GM23338 (cell line): ENCODE measurements at regions not wholly inside any gene's neighbourhood (a gene's known extent, or its start where the extent isn't known, plus 50 kb on each side); places are given as distances from the start of the nearest gene placed in this dataset.

Source experiments
- CREB1 ChIP-seq: fragments of 250-450 bp; sonication (Bioruptor Pico); IDR thresholded peaks from 2 replicates; pipeline ENCODE4 v1.5.0; 2020; ENCODE audit warnings: low read depth, mild to moderate bottlenecking, moderate library complexity
- CTCF ChIP-seq, 2 experiments: fragments of 200-600 bp in 1 of 2; sonication (generic) in 1 of 2; conservative IDR thresholded peaks; 2 replicates each; pipeline versions ENCODE4 v1.5.1 to v1.6.1; 2016 to 2017; ENCODE audit warnings: antibody characterized with exemption in 2 of 2, low read depth in 2 of 2, mild to moderate bottlenecking in 2 of 2, moderate library complexity in 1 of 2
- ETS1 ChIP-seq: IDR thresholded peaks from 2 replicates; pipeline ENCODE4 v1.6.1; 2016; ENCODE audit warnings: antibody characterized with exemption
- EZH2 ChIP-seq: fragments of 200-600 bp; sonication (generic); IDR thresholded peaks from one replicate; pipeline ENCODE4 v1.8.0; 2017; ENCODE audit warnings: antibody characterized with exemption, mild to moderate bottlenecking, low read depth; ENCODE audit not compliant: unreplicated experiment
- EZH2phosphoT487 ChIP-seq: fragments of 200-600 bp; sonication (generic); IDR thresholded peaks from one replicate; pipeline ENCODE4 v1.8.1; 2018; ENCODE audit warnings: antibody characterized with exemption; ENCODE audit not compliant: unreplicated experiment
- JUNB ChIP-seq: IDR thresholded peaks from one replicate; pipeline ENCODE4 v1.6.1; 2016; ENCODE audit warnings: antibody characterized with exemption; ENCODE audit not compliant: unreplicated experiment
- NANOG ChIP-seq: IDR thresholded peaks from 2 replicates; pipeline ENCODE4 v1.6.1; 2016; ENCODE audit warnings: antibody characterized with exemption, borderline replicate concordance
- POLR2AphosphoS5 ChIP-seq: IDR thresholded peaks from 2 replicates; pipeline ENCODE4 v1.6.1; 2016; ENCODE audit warnings: antibody characterized with exemption, low read depth
- REST ChIP-seq: IDR thresholded peaks from one replicate; pipeline ENCODE4 v1.6.1; 2018; ENCODE audit warnings: antibody characterized with exemption; ENCODE audit not compliant: unreplicated experiment
- STAT1 ChIP-seq: IDR thresholded peaks from one replicate; pipeline ENCODE4 v1.6.1; 2016; ENCODE audit warnings: antibody characterized with exemption; ENCODE audit not compliant: unreplicated experiment
- ZNF462 ChIP-seq: fragments of 250-450 bp; sonication (Bioruptor Pico); IDR thresholded peaks from 2 replicates; pipeline ENCODE4 v1.5.0; 2020; ENCODE audit warnings: mild to moderate bottlenecking, moderate library complexity

GRCh38 chr15:70398694-70399093 lies 301.0 kb upstream of the TLE3 start:
- TF ChIP-seq EZH2 (no peak), CTCF (conservative IDR thresholded peaks at IDR 0.05; ENCODE audit: low read depth in 2 of 2) (no peak), POLR2AphosphoS5 (no peak), REST (no peak), JUNB (no peak), EZH2phosphoT487 (no peak), ZNF462 (CRISPR knock-in tag) (no peak), CREB1 (CRISPR knock-in tag) (no peak), NANOG (no peak), ETS1 (no peak), STAT1 (no peak)
